Tibial nerve (tissue), 4 donors: ENCODE measurements at regions not wholly inside any gene's neighbourhood (a gene's known extent, or its start where the extent isn't known, plus 50 kb on each side); places are given as distances from the start of the nearest gene placed in this dataset.

Source experiments
- EP300 ChIP-seq, 2 donors: sonication (generic); formaldehyde crosslinking; IDR thresholded peaks; one replicate each; pipeline ENCODE4 v1.6.1; 2017; ENCODE audit warnings: antibody characterized with exemption in 2 of 2, mild to moderate bottlenecking in 1 of 2
- POLR2A ChIP-seq, 2 donors: fragments of 450-650 bp; IDR thresholded peaks; one replicate each; pipeline ENCODE4 v1.6.1; 2017; ENCODE audit warnings: antibody characterized with exemption in 2 of 2, mild to moderate bottlenecking in 2 of 2, moderate library complexity in 2 of 2
- TF ChIP-seq, protein P1 (sequence below), 5 experiments: fragments of 200-600 bp in 3 of 5; fragments of 450-650 bp in 2 of 5; sonication (generic) in 3 of 5; IDR thresholded peaks; one replicate each; pipeline ENCODE4 v1.5.1; 2016 to 2019; ENCODE audit warnings: antibody characterized with exemption in 5 of 5, mild to moderate bottlenecking in 3 of 5, moderate library complexity in 2 of 5

DNA sequence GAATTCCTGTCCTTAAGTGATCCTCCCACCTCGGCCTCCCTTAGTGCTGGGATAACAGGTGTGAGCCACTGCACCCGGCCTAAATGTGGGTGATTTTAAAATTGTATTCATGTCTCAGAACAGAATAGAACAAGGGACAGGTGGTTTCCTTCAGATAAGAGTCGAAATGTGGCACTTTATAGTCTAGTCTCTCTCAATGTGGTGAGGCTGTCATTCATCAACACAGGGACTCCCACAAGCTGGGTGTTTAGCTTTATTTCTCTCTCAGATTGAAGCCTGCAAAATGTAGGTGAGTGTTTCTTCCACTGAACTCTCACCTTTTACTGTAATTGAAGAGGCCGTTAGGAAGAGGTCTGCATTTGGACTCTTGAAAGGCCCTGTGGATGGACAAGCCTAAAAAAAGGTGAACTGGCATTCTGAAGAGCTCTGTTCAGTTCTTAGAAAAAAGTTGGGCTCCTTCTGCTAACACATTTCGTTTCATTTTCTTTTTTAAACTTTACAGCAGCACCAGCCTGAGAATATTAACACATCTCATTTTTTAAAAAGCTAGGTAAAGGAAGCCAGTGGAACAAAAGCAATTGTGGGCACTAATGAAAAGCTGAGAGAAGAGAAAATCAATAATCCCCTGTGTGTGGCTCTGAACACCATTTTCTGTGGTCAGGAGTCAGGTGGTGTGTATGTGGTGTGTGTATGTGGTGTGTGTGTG lies 126.2 kb upstream of the SLC28A3 start:
- TF ChIP-seq, protein P1, sequence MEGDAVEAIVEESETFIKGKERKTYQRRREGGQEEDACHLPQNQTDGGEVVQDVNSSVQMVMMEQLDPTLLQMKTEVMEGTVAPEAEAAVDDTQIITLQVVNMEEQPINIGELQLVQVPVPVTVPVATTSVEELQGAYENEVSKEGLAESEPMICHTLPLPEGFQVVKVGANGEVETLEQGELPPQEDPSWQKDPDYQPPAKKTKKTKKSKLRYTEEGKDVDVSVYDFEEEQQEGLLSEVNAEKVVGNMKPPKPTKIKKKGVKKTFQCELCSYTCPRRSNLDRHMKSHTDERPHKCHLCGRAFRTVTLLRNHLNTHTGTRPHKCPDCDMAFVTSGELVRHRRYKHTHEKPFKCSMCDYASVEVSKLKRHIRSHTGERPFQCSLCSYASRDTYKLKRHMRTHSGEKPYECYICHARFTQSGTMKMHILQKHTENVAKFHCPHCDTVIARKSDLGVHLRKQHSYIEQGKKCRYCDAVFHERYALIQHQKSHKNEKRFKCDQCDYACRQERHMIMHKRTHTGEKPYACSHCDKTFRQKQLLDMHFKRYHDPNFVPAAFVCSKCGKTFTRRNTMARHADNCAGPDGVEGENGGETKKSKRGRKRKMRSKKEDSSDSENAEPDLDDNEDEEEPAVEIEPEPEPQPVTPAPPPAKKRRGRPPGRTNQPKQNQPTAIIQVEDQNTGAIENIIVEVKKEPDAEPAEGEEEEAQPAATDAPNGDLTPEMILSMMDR (IDR thresholded peaks at IDR 0.05): no peak
- TF ChIP-seq POLR2A (IDR thresholded peaks at IDR 0.05) (no peak), EP300 (IDR thresholded peaks at IDR 0.05) (no peak)
